Parathyroid adenoma (tissue), 2 donors: ENCODE measurements at regions not wholly inside any gene's neighbourhood (a gene's known extent, or its start where the extent isn't known, plus 50 kb on each side); places are given as distances from the start of the nearest gene placed in this dataset.

Experiments used
- H2AFZ ChIP-seq: fragments of 300-600 bp; sonication (generic); one replicate; pipeline ENCODE4 v1.7.0; 2017; ENCODE audit warnings: antibody characterized with exemption, mild to moderate bottlenecking
- H3K27ac ChIP-seq: fragments of 300-600 bp; sonication (generic); one replicate; pipeline ENCODE4 v1.7.0; 2017
- H3K27me3 ChIP-seq: fragments of 300-600 bp; sonication (generic); one replicate; pipeline ENCODE4 v1.7.0; 2017; ENCODE audit warnings: low read length; ENCODE audit not compliant: control insufficient read depth, insufficient read depth
- H3K36me3 ChIP-seq: fragments of 300-600 bp; sonication (generic); one replicate; pipeline ENCODE4 v1.7.0; 2017; ENCODE audit warnings: low read length; ENCODE audit not compliant: control insufficient read depth, insufficient read depth
- H3K4me1 ChIP-seq: fragments of 300-600 bp; sonication (generic); one replicate; pipeline ENCODE4 v1.7.0; 2017; ENCODE audit warnings: control low read depth
- H3K4me2 ChIP-seq: fragments of 300-600 bp; sonication (generic); one replicate; pipeline ENCODE4 v1.7.0; 2017; ENCODE audit warnings: low read length
- H3K4me3 ChIP-seq: fragments of 300-600 bp; sonication (generic); one replicate; pipeline ENCODE4 v1.7.0; 2017; ENCODE audit warnings: low read depth, low read length
- H3K79me2 ChIP-seq: fragments of 300-600 bp; sonication (generic); one replicate; pipeline ENCODE4 v1.7.0; 2017; ENCODE audit warnings: control low read depth
- H3K9ac ChIP-seq: fragments of 300-600 bp; sonication (generic); one replicate; pipeline ENCODE4 v1.7.0; 2017; ENCODE audit warnings: mild to moderate bottlenecking
- H3K9me3 ChIP-seq: fragments of 300-600 bp; sonication (generic); one replicate; pipeline ENCODE4 v1.7.0; 2017; ENCODE audit warnings: low read length; ENCODE audit not compliant: control insufficient read depth
- TF ChIP-seq, protein P1 (sequence below): fragments of 300-600 bp; sonication (generic); IDR thresholded peaks from one replicate; pipeline ENCODE4 v1.7.0; 2017; ENCODE audit warnings: antibody characterized with exemption, mild to moderate bottlenecking
- donor health status: primary hyperparathyroidism.

DNA sequence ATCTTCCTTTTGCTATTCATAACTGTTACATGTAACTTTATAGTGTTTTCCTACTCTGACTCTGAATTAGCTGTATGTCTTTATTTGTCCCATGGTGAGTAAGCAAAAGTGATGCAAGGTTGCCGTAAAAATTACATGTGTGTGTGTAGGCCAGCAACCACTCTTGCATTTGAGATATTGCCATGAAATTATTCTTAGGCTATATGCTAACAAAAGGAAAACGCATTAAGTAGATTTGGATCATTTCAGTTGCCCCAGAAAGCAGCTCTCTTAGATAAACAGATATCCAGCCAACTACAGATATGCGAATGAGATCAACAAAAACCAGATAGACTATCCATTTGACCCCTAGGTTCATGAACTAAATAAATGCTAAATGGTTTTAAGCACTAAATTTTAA is 73.6 kb downstream of the CYLC2 start:
- H3K9me3 ChIP-seq, result no peaks in the 10 kb centered on the region
- H3K9ac ChIP-seq, result no peak overlapping the region
- H3K4me2 ChIP-seq, result no peak overlapping the region
- no peaks in the 10 kb centered on the region for H3K27me3 ChIP-seq
- TF ChIP-seq, protein P1, sequence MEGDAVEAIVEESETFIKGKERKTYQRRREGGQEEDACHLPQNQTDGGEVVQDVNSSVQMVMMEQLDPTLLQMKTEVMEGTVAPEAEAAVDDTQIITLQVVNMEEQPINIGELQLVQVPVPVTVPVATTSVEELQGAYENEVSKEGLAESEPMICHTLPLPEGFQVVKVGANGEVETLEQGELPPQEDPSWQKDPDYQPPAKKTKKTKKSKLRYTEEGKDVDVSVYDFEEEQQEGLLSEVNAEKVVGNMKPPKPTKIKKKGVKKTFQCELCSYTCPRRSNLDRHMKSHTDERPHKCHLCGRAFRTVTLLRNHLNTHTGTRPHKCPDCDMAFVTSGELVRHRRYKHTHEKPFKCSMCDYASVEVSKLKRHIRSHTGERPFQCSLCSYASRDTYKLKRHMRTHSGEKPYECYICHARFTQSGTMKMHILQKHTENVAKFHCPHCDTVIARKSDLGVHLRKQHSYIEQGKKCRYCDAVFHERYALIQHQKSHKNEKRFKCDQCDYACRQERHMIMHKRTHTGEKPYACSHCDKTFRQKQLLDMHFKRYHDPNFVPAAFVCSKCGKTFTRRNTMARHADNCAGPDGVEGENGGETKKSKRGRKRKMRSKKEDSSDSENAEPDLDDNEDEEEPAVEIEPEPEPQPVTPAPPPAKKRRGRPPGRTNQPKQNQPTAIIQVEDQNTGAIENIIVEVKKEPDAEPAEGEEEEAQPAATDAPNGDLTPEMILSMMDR, result no peak
- no peak overlapping the region for H3K4me3 ChIP-seq
- no peaks in the 10 kb centered on the region for H3K79me2 ChIP-seq
- no peak overlapping the region for H2AFZ ChIP-seq
- H3K4me1 ChIP-seq, result no peaks in the 10 kb centered on the region
- no peaks in the 10 kb centered on the region for H3K36me3 ChIP-seq
- no peak overlapping the region for H3K27ac ChIP-seq

DNA sequence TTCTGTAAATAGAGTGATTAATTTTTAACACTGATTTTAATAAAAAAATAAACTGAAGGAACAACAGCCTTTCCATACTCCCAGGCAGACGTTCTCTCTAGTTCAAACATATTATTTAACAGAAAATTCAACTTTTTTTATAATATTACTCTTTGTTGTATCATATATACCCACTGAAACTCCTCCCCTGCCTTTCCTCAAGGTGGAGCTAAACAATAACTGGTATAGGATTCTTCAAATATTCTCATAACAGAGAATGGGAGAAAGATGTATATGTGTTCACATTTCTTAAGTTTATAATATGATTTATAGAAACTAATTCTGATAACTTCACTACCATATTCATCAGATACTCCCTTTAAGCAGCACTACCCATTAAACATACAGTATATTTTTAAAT is 83.4 kb downstream of the CYLC2 start:
- Histone ChIP-seq H3K4me2 (no peak overlapping the region), H3K27ac (no peak overlapping the region), H3K79me2 (no peaks in the 10 kb centered on the region), H3K27me3 (no peaks in the 10 kb centered on the region), H3K4me1 (no peaks in the 10 kb centered on the region), H3K36me3 (no peaks in the 10 kb centered on the region), H2AFZ (no peak overlapping the region), H3K4me3 (no peak overlapping the region), H3K9me3 (no peaks in the 10 kb centered on the region), H3K9ac (no peak overlapping the region)
- TF ChIP-seq, protein P1, result no peak

DNA sequence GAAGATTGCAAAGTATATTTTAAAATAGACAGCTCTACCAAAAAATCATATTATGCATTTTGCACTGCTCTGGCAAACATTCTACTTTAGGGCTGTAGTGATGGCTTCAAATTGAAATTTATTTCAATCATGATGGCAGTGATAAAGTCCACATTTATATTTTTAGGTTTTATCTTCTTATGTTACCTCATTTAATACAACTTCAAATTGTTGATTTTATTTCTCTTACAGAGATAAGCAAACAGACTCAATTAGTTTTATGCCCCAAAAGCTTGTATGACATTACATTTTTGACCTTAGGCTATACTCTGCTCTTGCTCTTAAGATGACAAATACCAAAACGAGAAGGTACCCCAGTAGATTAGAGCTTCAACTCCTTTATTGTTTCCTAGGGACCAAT is 87.4 kb downstream of the CYLC2 start:
- Histone ChIP-seq H3K9me3 (no peaks in the 10 kb centered on the region), H2AFZ (no peak overlapping the region), H3K27ac (no peak overlapping the region), H3K4me3 (no peak overlapping the region), H3K9ac (no peak overlapping the region), H3K4me2 (no peak overlapping the region), H3K27me3 (no peaks in the 10 kb centered on the region), H3K4me1 (no peaks in the 10 kb centered on the region), H3K36me3 (no peaks in the 10 kb centered on the region), H3K79me2 (no peaks in the 10 kb centered on the region)
- TF ChIP-seq, protein P1, result no peak

DNA sequence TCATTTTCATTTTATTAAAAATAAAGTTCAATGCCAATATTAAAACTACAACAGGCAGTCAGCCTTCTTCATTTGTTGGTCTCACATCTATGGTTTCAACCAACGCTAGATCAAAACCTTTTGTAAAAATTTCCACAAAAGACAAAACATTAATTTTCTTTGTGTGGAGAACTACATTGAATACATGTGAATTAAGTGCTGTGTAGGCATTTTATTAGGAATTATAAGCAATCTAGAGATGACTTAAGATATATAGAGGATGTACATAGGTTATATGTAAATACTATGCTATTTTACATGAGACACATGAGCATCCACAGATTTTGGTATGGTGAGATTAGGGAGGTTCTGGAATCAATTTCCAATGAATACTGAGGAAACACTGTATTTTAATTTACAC is 94.2 kb downstream of the CYLC2 start:
- no peaks in the 10 kb centered on the region for H3K79me2 ChIP-seq
- no peak overlapping the region for H2AFZ ChIP-seq
- H3K27me3 ChIP-seq, result no peaks in the 10 kb centered on the region
- no peak overlapping the region for H3K27ac ChIP-seq
- no peaks in the 10 kb centered on the region for H3K4me1 ChIP-seq
- no peak overlapping the region for H3K4me2 ChIP-seq
- no peaks in the 10 kb centered on the region for H3K9me3 ChIP-seq
- H3K4me3 ChIP-seq, result no peak overlapping the region
- H3K9ac ChIP-seq, result no peak overlapping the region
- no peaks in the 10 kb centered on the region for H3K36me3 ChIP-seq
- TF ChIP-seq, protein P1, result no peak

DNA sequence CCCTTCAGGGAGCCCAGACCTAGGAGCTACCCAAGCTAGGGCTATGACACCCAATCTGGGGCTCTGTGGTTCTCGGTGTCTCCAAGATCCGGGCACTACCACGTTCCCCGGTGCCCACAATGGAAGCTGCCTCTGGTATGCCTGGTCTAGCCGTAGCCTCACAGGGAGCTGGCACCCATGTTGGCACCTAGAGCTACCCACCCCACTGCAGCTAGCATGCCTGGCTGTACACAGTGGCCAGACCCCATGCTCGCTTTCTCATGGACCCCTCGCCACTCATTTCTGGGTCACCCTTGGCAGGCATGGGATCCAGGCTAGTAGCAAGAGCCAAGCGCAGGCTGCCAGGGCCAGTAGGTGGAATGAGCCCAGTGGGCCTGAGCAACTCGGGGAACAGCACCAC is 109.0 kb downstream of the CYLC2 start:
- TF ChIP-seq, protein P1, result no peak
- no peaks in the 10 kb centered on the region for H3K4me1 ChIP-seq

More for the DNA sequence above, 109.0 kb downstream of the CYLC2 start:
- H3K4me3 ChIP-seq, result no peak overlapping the region
- H3K9me3 ChIP-seq, result no peaks in the 10 kb centered on the region
- H3K27me3 ChIP-seq, result no peaks in the 10 kb centered on the region
- no peaks in the 10 kb centered on the region for H3K36me3 ChIP-seq
- H3K27ac ChIP-seq, result no peak overlapping the region
- no peak overlapping the region for H3K4me2 ChIP-seq
- H2AFZ ChIP-seq, result no peak overlapping the region
- H3K9ac ChIP-seq, result no peak overlapping the region
- no peaks in the 10 kb centered on the region for H3K79me2 ChIP-seq
